ENCODE measurements at regions not wholly inside any gene's neighbourhood (a gene's known extent, or its start where the extent isn't known, plus 50 kb on each side); places are given as distances from the start of the nearest gene placed in this dataset.

GRCh38 chr2:23124214-23124750, 260.7 kb upstream of the KLHL29 start:
- DNase-seq = no peak

GRCh38 chr2:23127465-23127864, 257.5 kb upstream of the KLHL29 start:
- no peak for DNase-seq

DNA sequence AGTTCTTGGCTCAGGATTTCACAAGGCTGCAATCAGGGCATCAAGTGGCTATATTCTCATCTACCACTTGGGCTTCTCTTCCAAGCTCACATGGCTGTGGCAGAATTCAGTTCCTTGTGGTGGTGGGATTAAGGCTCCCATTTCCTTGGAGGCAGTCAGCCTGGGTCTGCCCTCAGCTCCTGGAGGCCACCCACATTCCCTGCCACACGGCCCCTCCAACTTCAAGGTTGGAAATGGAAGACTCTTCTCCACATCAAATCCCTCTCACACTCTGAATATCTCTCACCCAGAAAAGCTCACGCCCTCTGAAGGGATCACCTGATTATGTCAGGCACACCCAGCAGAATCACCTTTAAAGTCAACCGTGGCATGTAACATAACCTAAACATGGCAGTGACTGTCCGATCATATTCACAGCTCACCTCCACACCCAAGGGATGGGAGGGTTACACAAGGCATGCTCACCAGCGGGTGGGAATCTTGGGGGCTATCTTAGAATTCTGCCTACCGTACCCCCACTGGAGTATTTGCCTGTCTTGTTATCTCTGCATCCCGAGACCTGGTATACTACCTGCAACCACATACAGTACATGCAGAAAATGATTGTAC, 256.2 kb upstream of the KLHL29 start:
- no peak for DNase-seq

GRCh38 chr2:23131066-23131575, 253.9 kb upstream of the KLHL29 start:
- no peak for DNase-seq

GRCh38 chr2:23132000-23132399, 253.0 kb upstream of the KLHL29 start:
- DNase-seq = no peak

- no peak for DNase-seq
These were observed 252.0 kb upstream of the KLHL29 start for GRCh38 chr2:23132823-23133595.

DNA sequence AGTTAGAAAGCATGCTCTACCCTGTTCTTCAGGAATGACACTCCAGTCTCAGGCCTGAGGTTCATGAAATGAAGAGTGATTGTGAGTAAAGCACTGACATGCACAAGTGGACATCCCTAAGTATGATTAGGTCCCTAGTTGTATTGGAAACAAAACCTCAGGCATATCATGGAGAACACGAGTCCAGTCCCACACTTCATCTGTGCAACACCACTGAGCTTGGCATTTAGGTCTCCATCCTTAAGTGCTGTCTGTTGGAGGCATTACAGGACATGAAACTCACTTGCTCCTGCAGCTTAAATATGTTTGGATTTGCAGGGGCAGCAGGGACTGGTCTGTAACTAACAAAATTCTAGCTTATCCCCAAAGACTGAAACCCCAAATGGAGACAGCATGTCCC, 250.3 kb upstream of the KLHL29 start:
- DNase-seq = no peak

DNA sequence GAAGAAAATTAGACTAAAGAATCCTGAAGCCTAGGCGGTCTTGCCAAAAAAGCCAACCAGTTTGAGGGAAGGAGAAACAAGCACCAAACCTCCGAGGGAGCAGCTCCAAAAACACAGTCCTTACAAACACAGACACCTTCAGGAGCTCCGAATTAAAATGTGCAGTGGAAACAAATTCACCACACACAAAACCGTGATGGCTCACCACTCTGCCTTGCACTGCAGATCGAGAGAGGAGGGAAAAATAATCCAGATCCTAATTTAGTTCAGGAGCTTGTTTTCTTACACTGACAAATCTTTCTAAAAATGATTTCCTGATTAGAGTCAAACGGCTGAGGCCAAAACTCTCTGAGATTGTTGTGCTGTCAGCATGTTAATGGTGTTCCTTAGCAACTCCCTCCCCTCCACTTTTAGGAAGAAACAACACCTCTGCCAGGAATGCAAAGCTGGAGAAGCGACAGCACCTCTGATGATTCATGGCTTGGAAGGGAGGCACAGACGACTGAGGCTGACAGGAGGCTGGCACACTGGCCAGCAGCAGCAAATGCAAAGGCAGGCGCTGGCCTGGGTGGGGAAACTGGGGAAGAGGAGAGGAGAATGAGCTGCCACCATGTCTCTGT, 249.4 kb upstream of the KLHL29 start:
- DNase-seq = no peak

GRCh38 chr2:23137166-23137565, 247.8 kb upstream of the KLHL29 start:
- no peak for DNase-seq

- no peak for DNase-seq
These were observed 246.3 kb upstream of the KLHL29 start for GRCh38 chr2:23138701-23139100.

DNA sequence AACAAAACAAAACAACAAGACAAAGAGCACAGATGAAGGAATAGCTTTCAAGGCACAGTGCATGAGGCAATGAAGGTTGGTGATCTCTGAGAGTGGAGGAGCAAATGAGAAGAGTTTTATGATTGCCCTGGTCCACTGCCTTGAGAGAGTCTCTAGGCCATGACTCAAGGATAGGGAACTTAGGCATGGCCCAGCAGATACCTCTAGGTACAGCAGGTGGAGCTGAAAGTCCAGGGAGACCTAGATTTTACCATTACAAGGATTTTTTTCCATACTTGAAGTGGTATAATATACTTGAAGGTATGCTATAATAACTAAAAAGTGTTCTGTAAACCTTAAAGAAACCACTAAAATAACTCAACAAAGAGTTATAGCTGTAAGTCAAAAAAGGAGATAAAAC, 239.5 kb upstream of the KLHL29 start:
- no peak for DNase-seq

DNA sequence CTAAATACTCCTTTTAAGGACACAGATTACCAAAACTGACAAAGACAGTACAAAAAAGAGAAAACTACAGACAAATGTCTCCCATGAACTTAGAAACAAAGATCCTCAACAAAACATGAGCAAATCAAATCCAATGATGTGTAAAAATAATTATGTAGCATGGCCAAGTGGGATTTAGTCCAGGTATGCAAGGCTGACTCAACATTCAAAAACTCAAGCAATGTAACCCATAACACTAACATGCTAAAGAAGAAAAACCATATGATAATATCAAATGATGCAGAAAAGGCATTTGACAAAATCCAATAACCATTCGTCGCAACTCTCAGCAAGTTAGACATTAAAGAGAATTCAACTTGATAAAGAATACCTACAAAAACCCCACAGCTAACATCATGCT, 239.0 kb upstream of the KLHL29 start:
- no peak for DNase-seq

- no peak for DNase-seq
These were observed 236.6 kb upstream of the KLHL29 start for GRCh38 chr2:23148342-23148741.

DNA sequence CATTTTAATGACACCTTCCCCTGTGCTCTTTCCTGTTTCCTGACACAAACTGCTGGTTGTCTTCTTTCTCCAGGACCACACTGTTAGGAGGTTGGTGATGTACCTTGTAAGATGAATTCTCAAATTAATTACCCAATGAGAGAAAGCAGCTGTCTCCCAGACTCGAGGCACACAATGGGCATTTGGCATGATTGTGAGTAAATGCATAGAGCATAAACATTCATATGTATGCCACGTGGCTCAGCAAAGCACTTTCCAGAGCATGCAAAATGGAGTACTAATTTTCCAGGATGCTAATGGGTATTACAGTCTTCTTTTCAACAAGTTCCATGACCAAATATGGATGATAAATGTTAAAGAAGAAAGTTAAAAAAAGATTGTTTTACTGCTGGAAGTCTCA, 235.2 kb upstream of the KLHL29 start:
- no peak for DNase-seq

DNA sequence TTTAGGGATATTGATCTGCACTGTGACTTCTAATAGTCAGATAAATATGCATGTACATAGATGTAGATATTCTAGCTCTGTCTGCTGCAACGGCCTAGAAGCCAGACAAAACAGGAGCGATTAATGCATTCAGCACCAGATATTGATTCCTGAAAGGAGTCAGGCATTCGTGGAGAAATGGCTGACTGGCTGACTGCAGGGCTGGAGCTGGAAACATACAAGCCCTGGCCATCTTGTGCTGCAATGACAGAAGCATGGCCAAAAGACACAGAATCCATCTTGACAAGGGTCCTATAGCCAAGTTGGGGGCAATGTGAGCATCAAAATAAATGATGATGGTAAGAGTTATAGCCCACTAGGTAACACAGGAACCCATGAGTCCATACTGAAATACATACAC, 231.5 kb upstream of the KLHL29 start:
- DNase-seq = no peak

DNA sequence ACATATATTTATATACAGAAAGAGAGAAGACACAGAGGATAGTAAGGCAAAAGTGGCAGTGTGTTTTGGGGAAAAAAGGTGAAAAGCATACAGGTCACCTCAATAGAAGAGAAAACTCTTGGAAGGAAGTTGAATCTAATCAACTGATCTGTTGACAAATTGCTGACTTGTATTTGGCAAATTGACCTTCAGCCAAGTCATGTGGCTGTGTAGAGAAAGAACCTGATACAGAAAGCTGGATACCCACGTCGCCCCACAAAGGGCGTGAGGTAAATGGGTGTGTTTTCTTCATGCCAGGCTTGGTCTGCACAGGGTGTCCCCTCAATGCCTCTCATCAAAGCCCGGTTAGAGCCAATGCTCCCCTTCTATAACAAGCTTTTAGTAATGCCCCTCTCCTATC, 230.0 kb upstream of the KLHL29 start:
- DNase-seq = no peak

GRCh38 chr2:23157812-23158211, 227.2 kb upstream of the KLHL29 start:
- DNase-seq = no peak

GRCh38 chr2:23158306-23158705, 226.7 kb upstream of the KLHL29 start:
- no peak for DNase-seq

DNA sequence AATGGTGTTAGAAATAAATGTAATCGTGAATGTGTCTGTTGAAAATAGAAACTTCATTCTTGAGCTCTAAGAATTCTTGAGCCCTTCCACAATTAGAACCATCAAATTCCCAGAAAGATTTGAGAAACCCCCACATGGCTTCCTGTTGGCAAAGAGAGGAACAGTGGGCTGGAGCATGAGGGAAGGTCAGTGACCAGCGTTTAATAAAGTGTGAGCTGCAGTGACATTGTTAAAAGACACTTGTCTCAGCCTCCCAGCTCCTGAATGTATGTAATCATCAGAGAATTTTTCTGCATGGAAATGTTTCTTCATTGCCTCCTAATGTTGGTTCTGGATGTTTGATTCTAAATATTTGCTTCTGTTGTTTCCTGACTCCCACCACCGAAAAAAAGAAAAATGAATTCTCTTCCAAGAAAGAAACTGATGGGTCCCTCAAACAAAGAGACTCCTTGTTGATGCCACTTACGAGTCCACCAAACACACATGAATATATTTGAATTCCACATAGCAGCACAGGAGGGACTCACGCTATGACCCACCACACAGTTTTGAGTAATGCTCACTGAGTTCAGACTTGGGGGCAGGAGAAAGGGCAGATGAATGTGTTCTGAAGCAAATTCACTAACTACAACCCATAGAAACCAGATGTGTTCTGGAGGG, 225.1 kb upstream of the KLHL29 start:
- DNase-seq = no peak

GRCh38 chr2:23164173-23164572, 220.8 kb upstream of the KLHL29 start:
- no peak for DNase-seq

GRCh38 chr2:23169896-23170295, 215.1 kb upstream of the KLHL29 start:
- DNase-seq = no peak

DNA sequence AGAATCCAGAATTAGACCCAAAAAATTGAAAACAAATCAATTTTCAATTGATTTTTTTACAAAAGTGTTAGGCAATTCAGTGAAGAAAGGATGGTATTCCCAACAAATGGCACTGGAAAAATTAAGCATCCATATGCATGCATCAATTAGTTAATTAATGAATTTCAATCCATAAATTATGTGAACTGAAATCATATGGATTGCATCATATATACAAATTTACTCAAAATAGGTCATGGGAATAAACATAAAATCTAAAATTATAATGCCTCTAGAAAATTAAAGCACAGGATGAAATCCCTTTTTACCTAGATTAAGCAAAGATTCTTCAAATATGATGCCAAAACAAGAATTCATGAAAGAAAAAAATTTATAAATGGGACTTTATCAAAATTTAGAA, 213.9 kb upstream of the KLHL29 start:
- no peak for DNase-seq

DNA sequence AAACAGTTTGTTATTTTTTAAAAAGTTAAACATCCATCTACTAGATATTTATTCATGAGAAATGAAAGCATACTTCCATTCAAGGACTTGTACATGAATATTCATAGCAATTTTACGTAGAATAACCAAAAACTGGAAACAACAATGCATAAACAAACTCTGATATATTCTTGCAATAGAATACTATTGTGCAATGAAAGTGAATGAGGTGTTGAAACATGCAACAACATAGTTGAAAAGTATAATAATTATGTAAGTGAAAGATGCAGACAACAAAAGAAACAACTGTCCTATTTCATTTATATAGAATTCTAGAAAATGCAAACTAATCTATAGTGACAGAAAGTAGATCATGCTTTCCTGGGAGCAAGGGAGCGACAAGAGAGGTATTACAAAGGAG, 206.6 kb upstream of the KLHL29 start:
- no peak for DNase-seq

Data from stimulated activated naive CD4-positive, alpha-beta T cell (primary cell).